WTC11 (cell line): ENCODE measurements at regions not wholly inside any gene's neighbourhood (a gene's known extent, or its start where the extent isn't known, plus 50 kb on each side); places are given as distances from the start of the nearest gene placed in this dataset.

Source experiments
- ATAC-seq: fragments of 200-7000 bp; cut with Tn5 transposase; 2 replicates; pipeline ENCODE4 v1.10.0; 2021; ENCODE audit warnings: mild to moderate bottlenecking, moderate library complexity
- CTCF ChIA-PET: fragments of 300-600 bp; sonication (Branson Sonifier 250); formaldehyde crosslinking; loops from one replicate; lab custom pipeline; 2021; ENCODE audit warnings: antibody characterized with exemption; lab: Charles Lee
- POLR2A ChIA-PET: fragments of 350-600 bp; sonication (Branson Sonifier 250); formaldehyde crosslinking; loops from one replicate; lab custom pipeline; 2021; ENCODE audit warnings: antibody characterized with exemption; lab: Charles Lee
- DNase-seq: peaks from one replicate; pipeline ENCODE4 v3.0.0; 2021; ENCODE audit warnings: low spot score
- H3K27ac Mint-ChIP-seq: 2 replicates; pipeline ENCODE4 v1.8.0; 2021; ENCODE audit warnings: mixed read lengths
- H3K27me3 Mint-ChIP-seq: 2 replicates; pipeline ENCODE4 v1.8.0; 2021; ENCODE audit warnings: low read depth, mild to moderate bottlenecking, moderate library complexity, mixed read lengths
- H3K36me3 Mint-ChIP-seq: 2 replicates; pipeline ENCODE4 v1.8.0; 2021; ENCODE audit warnings: mixed read lengths
- H3K4me1 Mint-ChIP-seq: 2 replicates; pipeline ENCODE4 v1.8.0; 2022; ENCODE audit warnings: mixed read lengths
- H3K4me3 Mint-ChIP-seq: 2 replicates; pipeline ENCODE4 v1.8.0; 2021; ENCODE audit warnings: mild to moderate bottlenecking, moderate library complexity, mixed read lengths
- H3K9me3 Mint-ChIP-seq: 2 replicates; pipeline ENCODE4 v1.8.0; 2021; ENCODE audit warnings: mixed read lengths
- CREB1 ChIP-seq: sonication (generic); formaldehyde crosslinking; IDR thresholded peaks from 2 replicates; pipeline ENCODE4 v1.8.0; 2023; ENCODE audit warnings: mild to moderate bottlenecking, missing genetic modification reagents
- ESRRA ChIP-seq: sonication (generic); formaldehyde crosslinking; IDR thresholded peaks from 2 replicates; pipeline ENCODE4 v1.8.1; 2022; ENCODE audit warnings: mild to moderate bottlenecking, missing genetic modification reagents, borderline replicate concordance
- ETV6 ChIP-seq: sonication (generic); formaldehyde crosslinking; IDR thresholded peaks from 2 replicates; pipeline ENCODE4 v1.8.1; 2022; ENCODE audit warnings: mild to moderate bottlenecking, missing genetic modification reagents
- FOXJ3 ChIP-seq: sonication (generic); formaldehyde crosslinking; IDR thresholded peaks from 2 replicates; pipeline ENCODE4 v1.9.0; 2021; ENCODE audit warnings: missing genetic modification reagents, mild to moderate bottlenecking, borderline replicate concordance
- JAZF1 ChIP-seq: fragments of 250-450 bp; sonication (Bioruptor Pico); IDR thresholded peaks from 2 replicates; pipeline ENCODE4 v1.9.0; 2021; ENCODE audit warnings: moderate library complexity, mild to moderate bottlenecking, inconsistent platforms
- NR2C2 ChIP-seq: sonication (generic); formaldehyde crosslinking; IDR thresholded peaks from 2 replicates; pipeline ENCODE4 v1.8.0; 2022; ENCODE audit warnings: mild to moderate bottlenecking, missing genetic modification reagents
- TEAD4 ChIP-seq: sonication (generic); formaldehyde crosslinking; IDR thresholded peaks from 2 replicates; pipeline ENCODE4 v1.8.0; 2022; ENCODE audit warnings: mild to moderate bottlenecking, missing genetic modification reagents
- ZBTB21 ChIP-seq: sonication (generic); formaldehyde crosslinking; IDR thresholded peaks from 2 replicates; pipeline ENCODE4 v1.8.1; 2023; ENCODE audit warnings: mild to moderate bottlenecking, missing genetic modification reagents, borderline replicate concordance
- ZNF423 ChIP-seq: fragments of 250-450 bp; sonication (Bioruptor Pico); IDR thresholded peaks from 2 replicates; pipeline ENCODE4 v2.1.2; 2022; ENCODE audit warnings: mild to moderate bottlenecking, moderate library complexity
- TF ChIP-seq, protein P1 (sequence below): sonication (generic); formaldehyde crosslinking; IDR thresholded peaks from 2 replicates; pipeline ENCODE4 v1.8.0; 2022; ENCODE audit warnings: mild to moderate bottlenecking, missing genetic modification reagents
- TF ChIP-seq, protein P2 (sequence below): sonication (generic); formaldehyde crosslinking; conservative IDR thresholded peaks from 2 replicates; pipeline ENCODE4 v1.8.1; 2022; ENCODE audit warnings: mild to moderate bottlenecking, missing genetic modification reagents
- TF ChIP-seq, protein P3 (sequence below): sonication (generic); formaldehyde crosslinking; IDR thresholded peaks from 2 replicates; pipeline ENCODE4 v1.8.1; 2023; ENCODE audit warnings: mild to moderate bottlenecking, missing genetic modification reagents
- TF ChIP-seq, protein P4 (sequence below): fragments of 250-450 bp; sonication (Bioruptor Pico); IDR thresholded peaks from 2 replicates; pipeline ENCODE4 v1.9.0; 2021; ENCODE audit warnings: mild to moderate bottlenecking
- TF ChIP-seq, protein P5 (sequence below): sonication (generic); formaldehyde crosslinking; IDR thresholded peaks from 2 replicates; pipeline ENCODE4 v1.8.1; 2022; ENCODE audit warnings: missing genetic modification reagents, borderline replicate concordance
- TF ChIP-seq, protein P6 (sequence below): sonication (generic); formaldehyde crosslinking; IDR thresholded peaks from 2 replicates; pipeline ENCODE4 v1.8.0; 2022; ENCODE audit warnings: mild to moderate bottlenecking, missing genetic modification reagents
- TF ChIP-seq, protein P7 (sequence below): fragments of 250-450 bp; sonication (Bioruptor Pico); IDR thresholded peaks from 2 replicates; pipeline ENCODE4 v2.1.2; 2022; ENCODE audit warnings: mild to moderate bottlenecking, moderate library complexity
- TF ChIP-seq, protein P8 (sequence below): sonication (generic); formaldehyde crosslinking; IDR thresholded peaks from 2 replicates; pipeline ENCODE4 v1.8.1; 2023; ENCODE audit warnings: mild to moderate bottlenecking, missing genetic modification reagents, borderline replicate concordance
- TF ChIP-seq, protein P9 (sequence below): sonication (generic); formaldehyde crosslinking; IDR thresholded peaks from 2 replicates; pipeline ENCODE4 v1.8.1; 2023; ENCODE audit warnings: mild to moderate bottlenecking, missing genetic modification reagents, moderate library complexity
- TF ChIP-seq, protein P10 (sequence below): sonication (generic); formaldehyde crosslinking; IDR thresholded peaks from 2 replicates; pipeline ENCODE4 v1.8.1; 2022; ENCODE audit warnings: low read depth, mild to moderate bottlenecking, moderate library complexity, missing genetic modification reagents, borderline replicate concordance

DNA sequence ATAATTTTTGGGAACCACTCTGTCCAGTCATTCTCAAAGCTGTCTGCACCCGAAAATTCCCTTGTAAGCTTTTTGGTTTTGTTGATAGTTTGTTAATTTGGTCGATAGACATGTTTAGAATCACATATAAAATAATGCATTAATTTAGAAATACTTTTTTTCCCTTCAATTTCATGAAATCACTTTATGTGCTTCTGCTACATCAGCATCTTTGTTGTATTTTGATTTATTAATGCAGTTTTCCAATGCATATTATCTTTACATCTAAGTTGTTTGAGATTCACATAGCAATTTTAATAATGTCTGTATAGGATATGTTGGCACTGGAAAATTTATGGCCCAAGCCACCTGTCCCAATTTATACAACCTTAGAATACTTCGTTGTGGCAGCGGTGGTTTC lies 60.6 kb upstream of the SV2C start:
- H3K4me3 Mint-ChIP-seq: no peak overlapping the region

More for the DNA sequence above, 60.6 kb upstream of the SV2C start:
- no peaks in the 10 kb centered on the region for H3K36me3 Mint-ChIP-seq
- H3K27ac Mint-ChIP-seq: no peak overlapping the region
- no peaks in the 10 kb centered on the region for H3K4me1 Mint-ChIP-seq
- TF ChIP-seq, protein P1, sequence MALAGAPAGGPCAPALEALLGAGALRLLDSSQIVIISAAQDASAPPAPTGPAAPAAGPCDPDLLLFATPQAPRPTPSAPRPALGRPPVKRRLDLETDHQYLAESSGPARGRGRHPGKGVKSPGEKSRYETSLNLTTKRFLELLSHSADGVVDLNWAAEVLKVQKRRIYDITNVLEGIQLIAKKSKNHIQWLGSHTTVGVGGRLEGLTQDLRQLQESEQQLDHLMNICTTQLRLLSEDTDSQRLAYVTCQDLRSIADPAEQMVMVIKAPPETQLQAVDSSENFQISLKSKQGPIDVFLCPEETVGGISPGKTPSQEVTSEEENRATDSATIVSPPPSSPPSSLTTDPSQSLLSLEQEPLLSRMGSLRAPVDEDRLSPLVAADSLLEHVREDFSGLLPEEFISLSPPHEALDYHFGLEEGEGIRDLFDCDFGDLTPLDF (CRISPR knock-in tag): no peak
- TF ChIP-seq ZNF423 (no peak), JAZF1 (no peak), FOXJ3 (no peak), ETV6 (CRISPR knock-in tag) (no peak), ZBTB21 (CRISPR knock-in tag) (no peak), CREB1 (CRISPR knock-in tag) (no peak), NR2C2 (CRISPR knock-in tag) (no peak), ESRRA (no peak), TEAD4 (CRISPR knock-in tag) (no peak)
- TF ChIP-seq, protein P2, sequence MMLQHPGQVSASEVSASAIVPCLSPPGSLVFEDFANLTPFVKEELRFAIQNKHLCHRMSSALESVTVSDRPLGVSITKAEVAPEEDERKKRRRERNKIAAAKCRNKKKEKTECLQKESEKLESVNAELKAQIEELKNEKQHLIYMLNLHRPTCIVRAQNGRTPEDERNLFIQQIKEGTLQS (CRISPR knock-in tag): no peak
- TF ChIP-seq, protein P3, sequence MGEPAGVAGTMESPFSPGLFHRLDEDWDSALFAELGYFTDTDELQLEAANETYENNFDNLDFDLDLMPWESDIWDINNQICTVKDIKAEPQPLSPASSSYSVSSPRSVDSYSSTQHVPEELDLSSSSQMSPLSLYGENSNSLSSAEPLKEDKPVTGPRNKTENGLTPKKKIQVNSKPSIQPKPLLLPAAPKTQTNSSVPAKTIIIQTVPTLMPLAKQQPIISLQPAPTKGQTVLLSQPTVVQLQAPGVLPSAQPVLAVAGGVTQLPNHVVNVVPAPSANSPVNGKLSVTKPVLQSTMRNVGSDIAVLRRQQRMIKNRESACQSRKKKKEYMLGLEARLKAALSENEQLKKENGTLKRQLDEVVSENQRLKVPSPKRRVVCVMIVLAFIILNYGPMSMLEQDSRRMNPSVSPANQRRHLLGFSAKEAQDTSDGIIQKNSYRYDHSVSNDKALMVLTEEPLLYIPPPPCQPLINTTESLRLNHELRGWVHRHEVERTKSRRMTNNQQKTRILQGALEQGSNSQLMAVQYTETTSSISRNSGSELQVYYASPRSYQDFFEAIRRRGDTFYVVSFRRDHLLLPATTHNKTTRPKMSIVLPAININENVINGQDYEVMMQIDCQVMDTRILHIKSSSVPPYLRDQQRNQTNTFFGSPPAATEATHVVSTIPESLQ (CRISPR knock-in tag): no peak
- TF ChIP-seq, protein P4, sequence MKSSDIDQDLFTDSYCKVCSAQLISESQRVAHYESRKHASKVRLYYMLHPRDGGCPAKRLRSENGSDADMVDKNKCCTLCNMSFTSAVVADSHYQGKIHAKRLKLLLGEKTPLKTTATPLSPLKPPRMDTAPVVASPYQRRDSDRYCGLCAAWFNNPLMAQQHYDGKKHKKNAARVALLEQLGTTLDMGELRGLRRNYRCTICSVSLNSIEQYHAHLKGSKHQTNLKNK: no peak
- TF ChIP-seq, protein P5, sequence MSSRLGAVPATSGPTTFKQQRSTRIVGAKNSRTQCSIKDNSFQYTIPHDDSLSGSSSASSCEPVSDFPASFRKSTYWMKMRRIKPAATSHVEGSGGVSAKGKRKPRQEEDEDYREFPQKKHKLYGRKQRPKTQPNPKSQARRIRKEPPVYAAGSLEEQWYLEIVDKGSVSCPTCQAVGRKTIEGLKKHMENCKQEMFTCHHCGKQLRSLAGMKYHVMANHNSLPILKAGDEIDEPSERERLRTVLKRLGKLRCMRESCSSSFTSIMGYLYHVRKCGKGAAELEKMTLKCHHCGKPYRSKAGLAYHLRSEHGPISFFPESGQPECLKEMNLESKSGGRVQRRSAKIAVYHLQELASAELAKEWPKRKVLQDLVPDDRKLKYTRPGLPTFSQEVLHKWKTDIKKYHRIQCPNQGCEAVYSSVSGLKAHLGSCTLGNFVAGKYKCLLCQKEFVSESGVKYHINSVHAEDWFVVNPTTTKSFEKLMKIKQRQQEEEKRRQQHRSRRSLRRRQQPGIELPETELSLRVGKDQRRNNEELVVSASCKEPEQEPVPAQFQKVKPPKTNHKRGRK: no peak
- TF ChIP-seq, protein P6, sequence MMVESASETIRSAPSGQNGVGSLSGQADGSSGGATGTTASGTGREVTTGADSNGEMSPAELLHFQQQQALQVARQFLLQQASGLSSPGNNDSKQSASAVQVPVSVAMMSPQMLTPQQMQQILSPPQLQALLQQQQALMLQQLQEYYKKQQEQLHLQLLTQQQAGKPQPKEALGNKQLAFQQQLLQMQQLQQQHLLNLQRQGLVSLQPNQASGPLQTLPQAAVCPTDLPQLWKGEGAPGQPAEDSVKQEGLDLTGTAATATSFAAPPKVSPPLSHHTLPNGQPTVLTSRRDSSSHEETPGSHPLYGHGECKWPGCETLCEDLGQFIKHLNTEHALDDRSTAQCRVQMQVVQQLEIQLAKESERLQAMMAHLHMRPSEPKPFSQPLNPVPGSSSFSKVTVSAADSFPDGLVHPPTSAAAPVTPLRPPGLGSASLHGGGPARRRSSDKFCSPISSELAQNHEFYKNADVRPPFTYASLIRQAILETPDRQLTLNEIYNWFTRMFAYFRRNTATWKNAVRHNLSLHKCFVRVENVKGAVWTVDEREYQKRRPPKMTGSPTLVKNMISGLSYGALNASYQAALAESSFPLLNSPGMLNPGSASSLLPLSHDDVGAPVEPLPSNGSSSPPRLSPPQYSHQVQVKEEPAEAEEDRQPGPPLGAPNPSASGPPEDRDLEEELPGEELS (CRISPR knock-in tag): no peak
- TF ChIP-seq, protein P7, sequence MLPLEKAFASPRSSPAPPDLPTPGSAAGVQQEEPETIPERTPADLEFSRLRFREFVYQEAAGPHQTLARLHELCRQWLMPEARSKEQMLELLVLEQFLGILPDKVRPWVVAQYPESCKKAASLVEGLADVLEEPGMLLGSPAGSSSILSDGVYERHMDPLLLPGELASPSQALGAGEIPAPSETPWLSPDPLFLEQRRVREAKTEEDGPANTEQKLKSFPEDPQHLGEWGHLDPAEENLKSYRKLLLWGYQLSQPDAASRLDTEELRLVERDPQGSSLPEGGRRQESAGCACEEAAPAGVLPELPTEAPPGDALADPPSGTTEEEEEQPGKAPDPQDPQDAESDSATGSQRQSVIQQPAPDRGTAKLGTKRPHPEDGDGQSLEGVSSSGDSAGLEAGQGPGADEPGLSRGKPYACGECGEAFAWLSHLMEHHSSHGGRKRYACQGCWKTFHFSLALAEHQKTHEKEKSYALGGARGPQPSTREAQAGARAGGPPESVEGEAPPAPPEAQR (CRISPR knock-in tag): no peak
- TF ChIP-seq, protein P8, sequence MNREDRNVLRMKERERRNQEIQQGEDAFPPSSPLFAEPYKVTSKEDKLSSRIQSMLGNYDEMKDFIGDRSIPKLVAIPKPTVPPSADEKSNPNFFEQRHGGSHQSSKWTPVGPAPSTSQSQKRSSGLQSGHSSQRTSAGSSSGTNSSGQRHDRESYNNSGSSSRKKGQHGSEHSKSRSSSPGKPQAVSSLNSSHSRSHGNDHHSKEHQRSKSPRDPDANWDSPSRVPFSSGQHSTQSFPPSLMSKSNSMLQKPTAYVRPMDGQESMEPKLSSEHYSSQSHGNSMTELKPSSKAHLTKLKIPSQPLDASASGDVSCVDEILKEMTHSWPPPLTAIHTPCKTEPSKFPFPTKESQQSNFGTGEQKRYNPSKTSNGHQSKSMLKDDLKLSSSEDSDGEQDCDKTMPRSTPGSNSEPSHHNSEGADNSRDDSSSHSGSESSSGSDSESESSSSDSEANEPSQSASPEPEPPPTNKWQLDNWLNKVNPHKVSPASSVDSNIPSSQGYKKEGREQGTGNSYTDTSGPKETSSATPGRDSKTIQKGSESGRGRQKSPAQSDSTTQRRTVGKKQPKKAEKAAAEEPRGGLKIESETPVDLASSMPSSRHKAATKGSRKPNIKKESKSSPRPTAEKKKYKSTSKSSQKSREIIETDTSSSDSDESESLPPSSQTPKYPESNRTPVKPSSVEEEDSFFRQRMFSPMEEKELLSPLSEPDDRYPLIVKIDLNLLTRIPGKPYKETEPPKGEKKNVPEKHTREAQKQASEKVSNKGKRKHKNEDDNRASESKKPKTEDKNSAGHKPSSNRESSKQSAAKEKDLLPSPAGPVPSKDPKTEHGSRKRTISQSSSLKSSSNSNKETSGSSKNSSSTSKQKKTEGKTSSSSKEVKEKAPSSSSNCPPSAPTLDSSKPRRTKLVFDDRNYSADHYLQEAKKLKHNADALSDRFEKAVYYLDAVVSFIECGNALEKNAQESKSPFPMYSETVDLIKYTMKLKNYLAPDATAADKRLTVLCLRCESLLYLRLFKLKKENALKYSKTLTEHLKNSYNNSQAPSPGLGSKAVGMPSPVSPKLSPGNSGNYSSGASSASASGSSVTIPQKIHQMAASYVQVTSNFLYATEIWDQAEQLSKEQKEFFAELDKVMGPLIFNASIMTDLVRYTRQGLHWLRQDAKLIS (CRISPR knock-in tag): no peak
- TF ChIP-seq, protein P9, sequence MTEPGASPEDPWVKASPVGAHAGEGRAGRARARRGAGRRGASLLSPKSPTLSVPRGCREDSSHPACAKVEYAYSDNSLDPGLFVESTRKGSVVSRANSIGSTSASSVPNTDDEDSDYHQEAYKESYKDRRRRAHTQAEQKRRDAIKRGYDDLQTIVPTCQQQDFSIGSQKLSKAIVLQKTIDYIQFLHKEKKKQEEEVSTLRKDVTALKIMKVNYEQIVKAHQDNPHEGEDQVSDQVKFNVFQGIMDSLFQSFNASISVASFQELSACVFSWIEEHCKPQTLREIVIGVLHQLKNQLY (CRISPR knock-in tag): no peak
- TF ChIP-seq, protein P10, sequence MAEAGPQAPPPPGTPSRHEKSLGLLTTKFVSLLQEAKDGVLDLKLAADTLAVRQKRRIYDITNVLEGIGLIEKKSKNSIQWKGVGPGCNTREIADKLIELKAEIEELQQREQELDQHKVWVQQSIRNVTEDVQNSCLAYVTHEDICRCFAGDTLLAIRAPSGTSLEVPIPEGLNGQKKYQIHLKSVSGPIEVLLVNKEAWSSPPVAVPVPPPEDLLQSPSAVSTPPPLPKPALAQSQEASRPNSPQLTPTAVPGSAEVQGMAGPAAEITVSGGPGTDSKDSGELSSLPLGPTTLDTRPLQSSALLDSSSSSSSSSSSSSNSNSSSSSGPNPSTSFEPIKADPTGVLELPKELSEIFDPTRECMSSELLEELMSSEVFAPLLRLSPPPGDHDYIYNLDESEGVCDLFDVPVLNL (CRISPR knock-in tag): no peak
- POLR2A ChIA-PET: no interaction called here
- ATAC-seq: no peak
- H3K27me3 Mint-ChIP-seq: no peaks in the 10 kb centered on the region; the same call in 1 of the 2 replicates
- H3K9me3 Mint-ChIP-seq: no peaks in the 10 kb centered on the region
- CTCF ChIA-PET: no interaction called here
- no peak for DNase-seq
